ENCODE measurements at regions not wholly inside any gene's neighbourhood (a gene's known extent, or its start where the extent isn't known, plus 50 kb on each side); places are given as distances from the start of the nearest gene placed in this dataset.

DNA sequence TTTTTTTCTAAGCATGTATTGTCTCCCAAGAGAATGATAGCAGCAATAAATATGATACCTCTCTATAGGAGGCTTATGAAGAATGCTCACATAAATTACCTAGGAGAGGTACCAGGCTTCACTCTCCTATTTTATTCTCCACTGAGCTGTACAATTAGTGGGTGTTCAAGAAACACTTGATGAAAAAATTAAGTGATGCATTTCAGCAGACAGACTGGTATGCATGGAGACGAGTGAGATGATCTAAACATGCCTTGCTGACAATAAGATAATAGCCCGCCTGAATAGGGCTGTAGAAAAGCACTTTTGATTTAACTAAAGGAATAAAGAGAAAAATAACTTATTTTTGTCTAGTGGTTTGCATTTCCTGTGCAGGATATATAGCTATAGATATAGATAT is 1449.7 kb downstream of the GATA3 start:
- H3K27me3 ChIP-seq (ENCODE audit: control insufficient read depth in 1 of 2, insufficient read depth in 2 of 2, low read length in 2 of 2): no peaks in the 10 kb centered on the region
- no peak overlapping the region for H3K9ac ChIP-seq (ENCODE audit: low read length in 2 of 2)
- H3K36me3 ChIP-seq (ENCODE audit: control insufficient read depth in 2 of 2, insufficient read depth in 2 of 2, low read length in 2 of 2): no peaks in the 10 kb centered on the region
- H3K9me3 ChIP-seq (ENCODE audit: control insufficient read depth in 2 of 2, low read length in 2 of 2): no peaks in the 10 kb centered on the region
- no peak overlapping the region for H3K27ac ChIP-seq (ENCODE audit: low read length)
- H3K4me3 ChIP-seq (ENCODE audit: low read length in 2 of 2): no peak overlapping the region
- H3K4me1 ChIP-seq (ENCODE audit: control insufficient read depth, insufficient read depth, low read length): no peaks in the 10 kb centered on the region

DNA sequence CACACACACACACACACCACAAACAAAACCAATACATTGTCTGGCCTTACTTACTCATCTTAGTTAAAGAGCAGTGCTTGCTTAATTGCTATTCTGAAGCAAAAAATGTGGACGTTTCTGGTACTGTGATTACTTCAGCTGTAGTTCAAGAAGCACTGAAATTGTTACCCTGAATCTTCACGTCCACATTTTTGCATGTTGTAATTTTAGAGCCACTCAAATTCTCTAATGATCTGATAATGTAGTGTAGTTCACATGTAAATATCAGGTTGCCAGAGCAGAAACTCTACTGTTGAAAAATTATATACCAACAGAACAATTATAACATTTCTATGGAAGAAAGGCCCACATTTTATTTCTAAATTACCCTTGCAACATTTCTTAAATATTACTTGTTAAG is 1451.1 kb downstream of the GATA3 start:
- no peak overlapping the region for H3K4me3 ChIP-seq (ENCODE audit: low read length in 2 of 2)
- H3K4me1 ChIP-seq (ENCODE audit: control insufficient read depth, insufficient read depth, low read length): no peaks in the 10 kb centered on the region
- H3K9me3 ChIP-seq (ENCODE audit: control insufficient read depth in 2 of 2, low read length in 2 of 2): no peaks in the 10 kb centered on the region
- H3K27ac ChIP-seq (ENCODE audit: low read length): no peak overlapping the region
- no peaks in the 10 kb centered on the region for H3K36me3 ChIP-seq (ENCODE audit: control insufficient read depth in 2 of 2, insufficient read depth in 2 of 2, low read length in 2 of 2)
- no peak overlapping the region for H3K9ac ChIP-seq (ENCODE audit: low read length in 2 of 2)
- H3K27me3 ChIP-seq (ENCODE audit: control insufficient read depth in 1 of 2, insufficient read depth in 2 of 2, low read length in 2 of 2): no peaks in the 10 kb centered on the region

DNA sequence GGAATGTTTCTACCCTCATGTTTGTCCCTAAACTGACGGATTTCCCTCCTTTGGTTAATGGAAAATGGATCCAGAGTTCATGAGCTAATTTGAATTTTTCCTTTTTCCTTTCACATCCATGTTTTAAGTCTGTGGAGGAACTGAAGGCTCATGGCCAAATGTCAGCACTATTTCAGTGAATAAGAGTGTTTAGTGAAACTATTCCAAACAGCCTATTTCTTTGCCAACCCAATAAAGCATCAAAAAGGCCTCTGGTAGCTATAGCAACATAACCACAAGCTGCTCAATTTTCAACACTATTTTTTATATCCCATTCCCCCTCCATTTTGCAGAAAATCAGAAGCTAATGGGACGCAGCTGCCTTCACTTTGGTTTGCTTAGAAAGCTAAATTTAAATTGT is 1454.1 kb downstream of the GATA3 start:
- H3K9ac ChIP-seq (ENCODE audit: low read length in 2 of 2): no peak overlapping the region
- no peaks in the 10 kb centered on the region for H3K9me3 ChIP-seq (ENCODE audit: control insufficient read depth in 2 of 2, low read length in 2 of 2)
- H3K4me3 ChIP-seq (ENCODE audit: low read length in 2 of 2): no peak overlapping the region
- no peaks in the 10 kb centered on the region for H3K36me3 ChIP-seq (ENCODE audit: control insufficient read depth in 2 of 2, insufficient read depth in 2 of 2, low read length in 2 of 2)
- no peak overlapping the region for H3K27ac ChIP-seq (ENCODE audit: low read length)
- H3K4me1 ChIP-seq (ENCODE audit: control insufficient read depth, insufficient read depth, low read length): no peaks in the 10 kb centered on the region
- H3K27me3 ChIP-seq (ENCODE audit: control insufficient read depth in 1 of 2, insufficient read depth in 2 of 2, low read length in 2 of 2): no peaks in the 10 kb centered on the region

DNA sequence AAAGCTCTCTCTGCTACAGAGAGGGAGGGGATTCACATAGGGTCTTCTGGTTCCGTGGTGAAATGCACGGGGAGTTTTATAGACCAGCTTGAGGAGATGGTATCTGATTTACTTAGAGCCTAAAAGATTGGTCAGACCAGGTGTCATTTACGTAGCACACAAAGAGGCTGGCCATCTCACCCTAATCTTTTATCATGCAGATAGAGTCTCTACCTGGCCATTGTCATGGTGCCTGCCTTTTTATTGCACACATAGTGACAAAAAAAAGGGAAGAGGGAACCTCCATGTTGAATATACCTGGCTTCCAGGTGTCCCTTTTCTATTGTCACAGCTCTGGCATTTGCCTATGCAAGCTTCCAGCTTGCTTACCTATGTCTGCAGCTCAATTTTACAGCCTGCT is 1456.1 kb downstream of the GATA3 start:
- Histone ChIP-seq H3K27ac (ENCODE audit: low read length) (no peak overlapping the region), H3K4me1 (ENCODE audit: control insufficient read depth, insufficient read depth, low read length) (no peaks in the 10 kb centered on the region), H3K27me3 (ENCODE audit: control insufficient read depth in 1 of 2, insufficient read depth in 2 of 2, low read length in 2 of 2) (no peaks in the 10 kb centered on the region), H3K9me3 (ENCODE audit: control insufficient read depth in 2 of 2, low read length in 2 of 2) (no peaks in the 10 kb centered on the region), H3K36me3 (ENCODE audit: control insufficient read depth in 2 of 2, insufficient read depth in 2 of 2, low read length in 2 of 2) (no peaks in the 10 kb centered on the region), H3K9ac (ENCODE audit: low read length in 2 of 2) (no peak overlapping the region), H3K4me3 (ENCODE audit: low read length in 2 of 2) (no peak overlapping the region)

DNA sequence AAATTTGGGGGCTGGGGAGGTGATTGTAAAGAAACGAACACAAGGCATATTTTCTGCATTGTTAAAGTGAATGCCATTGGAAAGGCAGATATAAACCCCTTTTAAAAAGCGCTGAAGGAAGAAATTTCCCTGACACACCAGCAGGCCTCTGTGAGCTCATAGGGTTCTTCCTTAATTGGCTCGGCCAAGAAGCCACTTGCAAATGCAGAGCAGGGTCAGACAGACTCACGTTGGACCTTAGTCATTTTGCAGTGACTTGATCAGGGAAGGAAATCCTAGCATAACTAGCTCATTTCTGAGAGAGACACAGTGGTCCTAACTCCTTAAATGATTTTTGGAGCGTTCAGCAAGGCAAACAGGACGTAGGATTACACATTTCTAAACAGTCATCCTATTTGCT is 1461.4 kb downstream of the GATA3 start:
- H3K4me3 ChIP-seq (ENCODE audit: low read length in 2 of 2): no peak overlapping the region
- H3K4me1 ChIP-seq (ENCODE audit: control insufficient read depth, insufficient read depth, low read length): peaks cover 5% of the 10 kb centered on the region
- no peak overlapping the region for H3K9ac ChIP-seq (ENCODE audit: low read length in 2 of 2)
- H3K27ac ChIP-seq (ENCODE audit: low read length): no peak overlapping the region
- H3K36me3 ChIP-seq (ENCODE audit: control insufficient read depth in 2 of 2, insufficient read depth in 2 of 2, low read length in 2 of 2): no peaks in the 10 kb centered on the region
- no peaks in the 10 kb centered on the region for H3K27me3 ChIP-seq (ENCODE audit: control insufficient read depth in 1 of 2, insufficient read depth in 2 of 2, low read length in 2 of 2)
- H3K9me3 ChIP-seq (ENCODE audit: control insufficient read depth in 2 of 2, low read length in 2 of 2): no peaks in the 10 kb centered on the region

DNA sequence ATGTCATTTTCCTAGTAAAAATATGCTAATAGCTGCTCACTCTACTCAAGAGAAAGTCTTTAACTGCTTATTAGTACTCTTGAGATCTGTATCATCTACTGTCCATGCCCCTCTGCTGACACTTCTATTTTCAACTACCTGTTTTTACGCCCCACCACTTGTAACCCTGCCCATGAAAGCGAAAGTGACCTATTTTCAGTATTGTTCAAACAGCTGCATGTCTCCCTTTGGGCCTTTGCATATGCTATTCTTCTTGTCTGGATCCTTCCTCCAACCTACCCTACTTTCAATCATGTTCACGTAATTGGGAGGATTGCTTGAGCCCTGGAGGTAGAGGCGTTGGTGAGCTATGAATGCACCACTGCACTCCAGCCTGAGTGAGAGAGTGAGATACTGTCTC is 1481.3 kb downstream of the GATA3 start:
- Histone ChIP-seq H3K27ac (ENCODE audit: low read length) (no peak overlapping the region), H3K9me3 (ENCODE audit: control insufficient read depth in 2 of 2, low read length in 2 of 2) (no peaks in the 10 kb centered on the region), H3K27me3 (ENCODE audit: control insufficient read depth in 1 of 2, insufficient read depth in 2 of 2, low read length in 2 of 2) (no peaks in the 10 kb centered on the region), H3K4me3 (ENCODE audit: low read length in 2 of 2) (no peak overlapping the region), H3K36me3 (ENCODE audit: control insufficient read depth in 2 of 2, insufficient read depth in 2 of 2, low read length in 2 of 2) (no peaks in the 10 kb centered on the region), H3K4me1 (ENCODE audit: control insufficient read depth, insufficient read depth, low read length) (no peaks in the 10 kb centered on the region), H3K9ac (ENCODE audit: low read length in 2 of 2) (no peak overlapping the region)

DNA sequence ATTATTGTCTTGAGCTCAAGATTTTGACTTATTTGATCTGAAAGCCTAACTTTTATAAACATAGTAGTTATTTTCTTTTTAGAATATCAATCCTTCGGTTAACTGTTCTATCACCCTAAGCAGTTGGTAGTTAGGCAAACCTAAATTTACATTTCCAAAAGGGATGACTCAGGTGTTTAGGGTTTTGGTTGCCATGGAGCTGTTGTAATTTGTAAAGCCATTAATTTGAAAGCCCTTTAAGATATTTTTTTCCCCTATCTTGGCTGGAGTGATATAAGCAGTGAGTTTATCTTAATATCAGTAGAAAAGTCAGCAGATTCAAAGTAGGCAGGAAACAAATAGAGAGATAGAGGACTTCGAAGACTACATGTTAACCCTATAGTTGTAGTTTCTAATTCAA is 1472.6 kb upstream of the CELF2 start:
- H3K36me3 ChIP-seq (ENCODE audit: control insufficient read depth in 2 of 2, insufficient read depth in 2 of 2, low read length in 2 of 2): no peaks in the 10 kb centered on the region
- no peaks in the 10 kb centered on the region for H3K9me3 ChIP-seq (ENCODE audit: control insufficient read depth in 2 of 2, low read length in 2 of 2)
- peak overlapping the region; percentile 1 for H3K27ac ChIP-seq (ENCODE audit: low read length)

DNA sequence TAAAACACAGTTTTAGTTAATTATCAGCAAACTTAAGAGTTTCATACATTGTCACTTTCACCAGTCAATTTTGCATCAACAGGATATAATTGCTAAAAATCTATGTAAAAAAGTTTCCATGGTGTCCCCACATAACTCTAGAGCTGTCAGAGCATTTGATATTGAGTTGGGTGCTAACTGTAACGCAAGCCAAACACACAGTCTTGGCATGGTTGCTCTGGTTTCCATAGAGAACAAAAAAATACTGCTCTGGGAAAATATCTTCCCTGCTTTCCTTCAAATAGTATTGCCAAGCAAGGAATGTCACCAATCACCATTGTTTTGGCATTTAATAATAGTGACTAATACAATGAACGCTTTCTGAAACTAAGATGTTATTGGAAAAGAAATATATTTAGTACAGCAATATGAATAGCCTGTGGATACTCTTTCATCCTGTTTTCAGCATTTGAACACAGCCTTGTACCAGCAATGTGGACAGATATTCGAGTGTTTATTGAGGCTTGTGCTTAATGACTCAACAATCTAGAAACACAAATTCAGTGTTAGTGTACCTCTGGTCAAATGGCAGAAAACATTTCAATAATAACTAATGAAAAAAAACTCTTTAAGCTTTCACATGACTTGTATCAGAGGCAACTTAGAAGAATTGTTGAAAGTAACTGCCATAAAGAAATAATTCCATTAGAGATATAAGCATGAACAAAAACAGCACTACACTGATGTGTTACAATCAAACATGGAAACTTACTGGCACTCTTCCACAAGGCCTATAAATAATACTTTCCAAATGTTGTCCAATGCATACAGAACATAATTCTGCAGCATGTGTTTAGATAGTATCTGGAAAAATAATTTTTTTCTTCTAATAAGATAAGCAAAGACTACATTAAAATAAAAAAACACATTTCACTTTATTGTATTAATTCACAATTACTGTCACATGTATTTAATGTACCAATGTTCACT is 1469.5 kb upstream of the CELF2 start:
- no peaks in the 10 kb centered on the region for H3K27me3 ChIP-seq (ENCODE audit: control insufficient read depth in 1 of 2, insufficient read depth in 2 of 2, low read length in 2 of 2)
- no peak overlapping the region for H3K4me3 ChIP-seq (ENCODE audit: low read length in 2 of 2)
- peaks cover 7% of the 10 kb centered on the region for H3K4me1 ChIP-seq (ENCODE audit: control insufficient read depth, insufficient read depth, low read length)
- peaks cover 0 to 4% of the 10 kb centered on the region in 2 donors for H3K9me3 ChIP-seq (ENCODE audit: control insufficient read depth in 2 of 2, low read length in 2 of 2)
- H3K36me3 ChIP-seq (ENCODE audit: control insufficient read depth in 2 of 2, insufficient read depth in 2 of 2, low read length in 2 of 2): no peaks in the 10 kb centered on the region
- no peak overlapping the region for H3K9ac ChIP-seq (ENCODE audit: low read length in 2 of 2)
- peak overlapping the region; percentile 3 for H3K27ac ChIP-seq (ENCODE audit: low read length)

More for the DNA sequence above, 1472.6 kb upstream of the CELF2 start:
- H3K4me3 ChIP-seq (ENCODE audit: low read length in 2 of 2): peak overlapping the region in 1 of 2 donors; percentile 40
- H3K27me3 ChIP-seq (ENCODE audit: control insufficient read depth in 1 of 2, insufficient read depth in 2 of 2, low read length in 2 of 2): no peaks in the 10 kb centered on the region
- no peak overlapping the region for H3K9ac ChIP-seq (ENCODE audit: low read length in 2 of 2)
- peaks cover 7% of the 10 kb centered on the region for H3K4me1 ChIP-seq (ENCODE audit: control insufficient read depth, insufficient read depth, low read length)

DNA sequence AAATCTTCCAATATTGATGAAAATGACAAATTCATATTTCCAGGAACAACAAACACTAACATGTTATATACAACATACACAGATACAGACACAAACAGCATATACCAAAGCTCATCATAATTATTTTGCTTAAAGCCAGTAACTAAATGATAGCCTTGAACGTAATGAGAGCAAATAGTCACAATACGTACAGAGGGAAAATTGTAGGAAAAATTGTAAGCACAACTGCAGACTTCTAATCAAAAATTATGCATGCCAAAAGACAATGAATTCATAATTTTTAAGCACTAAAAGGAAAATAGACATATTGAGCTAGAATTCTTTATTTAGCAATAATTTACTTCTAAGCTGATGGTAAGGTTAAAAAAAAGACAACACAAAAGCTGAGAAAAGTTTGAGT is 1466.9 kb upstream of the CELF2 start:
- no peaks in the 10 kb centered on the region for H3K27me3 ChIP-seq (ENCODE audit: control insufficient read depth in 1 of 2, insufficient read depth in 2 of 2, low read length in 2 of 2)
- no peak overlapping the region for H3K9ac ChIP-seq (ENCODE audit: low read length in 2 of 2)
- H3K36me3 ChIP-seq (ENCODE audit: control insufficient read depth in 2 of 2, insufficient read depth in 2 of 2, low read length in 2 of 2): no peaks in the 10 kb centered on the region
- H3K27ac ChIP-seq (ENCODE audit: low read length): no peak overlapping the region
- H3K4me1 ChIP-seq (ENCODE audit: control insufficient read depth, insufficient read depth, low read length): peaks cover 7% of the 10 kb centered on the region
- H3K9me3 ChIP-seq (ENCODE audit: control insufficient read depth in 2 of 2, low read length in 2 of 2): peaks cover 0 to 4% of the 10 kb centered on the region in 2 donors
- H3K4me3 ChIP-seq (ENCODE audit: low read length in 2 of 2): no peak overlapping the region

DNA sequence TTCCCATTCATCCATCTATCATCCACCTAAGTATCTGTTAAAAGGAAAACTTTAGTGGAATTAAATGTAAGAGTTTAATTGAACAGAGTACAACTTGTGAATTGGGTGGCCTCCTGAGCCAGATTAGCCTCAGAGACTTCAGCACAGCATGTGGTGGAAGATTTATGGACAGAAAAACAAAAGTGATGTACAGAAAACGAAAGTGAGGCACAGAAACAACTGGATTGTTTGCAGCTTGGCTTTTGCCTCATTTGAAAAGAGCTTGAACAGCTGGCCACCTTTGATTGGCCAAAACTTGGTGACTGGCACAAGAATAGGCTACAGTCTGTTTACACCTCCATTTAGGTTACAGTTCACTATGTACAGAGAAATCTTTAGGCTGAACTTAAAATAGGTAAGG is 1463.4 kb upstream of the CELF2 start:
- H3K36me3 ChIP-seq (ENCODE audit: control insufficient read depth in 2 of 2, insufficient read depth in 2 of 2, low read length in 2 of 2): no peaks in the 10 kb centered on the region
- no peak overlapping the region for H3K27ac ChIP-seq (ENCODE audit: low read length)
- no peaks in the 10 kb centered on the region for H3K27me3 ChIP-seq (ENCODE audit: control insufficient read depth in 1 of 2, insufficient read depth in 2 of 2, low read length in 2 of 2)
- H3K9me3 ChIP-seq (ENCODE audit: control insufficient read depth in 2 of 2, low read length in 2 of 2): peaks cover 0 to 4% of the 10 kb centered on the region in 2 donors
- H3K9ac ChIP-seq (ENCODE audit: low read length in 2 of 2): no peak overlapping the region
- no peaks in the 10 kb centered on the region for H3K4me1 ChIP-seq (ENCODE audit: control insufficient read depth, insufficient read depth, low read length)
- H3K4me3 ChIP-seq (ENCODE audit: low read length in 2 of 2): no peak overlapping the region

DNA sequence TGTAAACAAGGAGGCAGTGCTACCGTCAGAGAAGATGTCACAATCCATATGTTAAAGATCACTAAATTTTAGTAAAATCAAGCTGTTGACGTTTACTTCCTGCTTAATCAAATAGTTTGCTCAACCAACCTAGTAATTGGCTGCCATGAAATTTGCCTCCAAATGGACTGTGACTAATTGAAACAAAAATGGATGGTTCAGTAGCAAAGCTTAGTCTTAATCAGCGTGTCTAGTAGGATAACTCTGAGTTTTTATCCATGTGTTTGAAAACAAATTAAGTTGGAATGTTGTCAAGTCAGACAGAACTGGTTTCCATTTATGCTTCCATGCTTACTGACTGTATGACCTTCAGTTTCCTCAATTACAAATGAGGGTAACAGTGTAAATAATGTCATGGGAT is 1456.7 kb upstream of the CELF2 start:
- Histone ChIP-seq H3K9ac (ENCODE audit: low read length in 2 of 2) (no peak overlapping the region), H3K27ac (ENCODE audit: low read length) (no peak overlapping the region), H3K9me3 (ENCODE audit: control insufficient read depth in 2 of 2, low read length in 2 of 2) (peaks cover 0 to 3% of the 10 kb centered on the region in 2 donors), H3K4me3 (ENCODE audit: low read length in 2 of 2) (no peak overlapping the region), H3K27me3 (ENCODE audit: control insufficient read depth in 1 of 2, insufficient read depth in 2 of 2, low read length in 2 of 2) (no peaks in the 10 kb centered on the region), H3K4me1 (ENCODE audit: control insufficient read depth, insufficient read depth, low read length) (no peaks in the 10 kb centered on the region), H3K36me3 (ENCODE audit: control insufficient read depth in 2 of 2, insufficient read depth in 2 of 2, low read length in 2 of 2) (no peaks in the 10 kb centered on the region)
